DND-41 (cell line): ENCODE measurements at regions not wholly inside any gene's neighbourhood (a gene's known extent, or its start where the extent isn't known, plus 50 kb on each side); places are given as distances from the start of the nearest gene placed in this dataset.

Experiments
- ATAC-seq: fragments of 200-7000 bp; cut with Tn5 transposase; 3 replicates; pipeline ENCODE4 v1.9.1; 2021; ENCODE audit warnings: low read depth; ENCODE audit not compliant: insufficient read depth
- DNase-seq: peaks from one replicate; pipeline ENCODE4 v3.0.0-alpha.2; 2020
- H2AFZ ChIP-seq: 2 replicates; pipeline ENCODE4 v1.6.0; 2012; ENCODE audit warnings: low read depth, low read length
- H3K27ac ChIP-seq: 2 replicates; pipeline ENCODE4 v1.5.1; 2012; ENCODE audit warnings: low read length, inconsistent platforms
- H3K27me3 ChIP-seq: fragments of 200-600 bp; sonication (generic); 2 replicates; pipeline ENCODE4 v1.6.0; 2012; ENCODE audit warnings: low read length, mild to moderate bottlenecking, inconsistent platforms; ENCODE audit not compliant: insufficient read depth, poor library complexity
- H3K36me3 ChIP-seq: 2 replicates; pipeline ENCODE4 v1.5.1; 2012; ENCODE audit warnings: low read length, inconsistent platforms; ENCODE audit not compliant: insufficient read depth
- H3K4me1 ChIP-seq: 2 replicates; pipeline ENCODE4 v1.5.1; 2012; ENCODE audit warnings: mild to moderate bottlenecking, low read length; ENCODE audit not compliant: insufficient read depth
- H3K4me2 ChIP-seq: 2 replicates; pipeline ENCODE4 v1.6.0; 2012; ENCODE audit warnings: mild to moderate bottlenecking, moderate library complexity, low read length, inconsistent platforms; ENCODE audit not compliant: insufficient read depth
- H3K4me3 ChIP-seq, 2 experiments: fragments of 200-600 bp in 1 of 2; shearing (Covaris generic) in 1 of 2; 2 replicates each; pipeline ENCODE4 v1.5.1; 2012 to 2016; ENCODE audit warnings: inconsistent platforms in 2 of 2, low read length in 2 of 2, mild to moderate bottlenecking in 2 of 2, low read depth in 1 of 2, moderate library complexity in 1 of 2
- H3K79me2 ChIP-seq: 2 replicates; pipeline ENCODE4 v1.6.0; 2012; ENCODE audit warnings: low read length, inconsistent platforms; ENCODE audit not compliant: insufficient read depth
- H3K9ac ChIP-seq: 2 replicates; pipeline ENCODE4 v1.6.0; 2012; ENCODE audit warnings: low read depth, mild to moderate bottlenecking, inconsistent platforms, low read length, moderate library complexity
- H3K9me3 ChIP-seq: 2 replicates; pipeline ENCODE4 v1.5.1; 2012; ENCODE audit warnings: low read length, moderate library complexity, mild to moderate bottlenecking, inconsistent platforms; ENCODE audit not compliant: insufficient read depth, severe bottlenecking
- H4K20me1 ChIP-seq: 2 replicates; pipeline ENCODE4 v1.6.0; 2012; ENCODE audit warnings: low read length; ENCODE audit not compliant: insufficient read depth
- CTCF ChIP-seq: IDR thresholded peaks from 2 replicates; pipeline ENCODE4 v1.5.1; 2012; ENCODE audit warnings: borderline replicate concordance, low read length, moderate library complexity, mild to moderate bottlenecking; ENCODE audit not compliant: poor library complexity, severe bottlenecking; ENCODE audit errors: extremely low read depth
- EZH2 ChIP-seq: IDR thresholded peaks from 3 replicates; pipeline ENCODE4 v1.6.1; 2012; ENCODE audit warnings: borderline replicate concordance, low read depth, mild to moderate bottlenecking, moderate library complexity, low read length, inconsistent platforms; ENCODE audit not compliant: severe bottlenecking

GRCh38 chr7:56491636-56492425 lies 375.6 kb upstream of the NUPR2 start:
- H3K4me2 ChIP-seq = no peak overlapping the region
- peaks cover 40% of the 10 kb centered on the region for H3K9me3 ChIP-seq
- no peaks in the 10 kb centered on the region for H3K36me3 ChIP-seq
- no peaks in the 10 kb centered on the region for H3K27me3 ChIP-seq
- no peak overlapping the region for H2AFZ ChIP-seq
- no peak overlapping the region for H3K9ac ChIP-seq
- TF ChIP-seq CTCF (no peak), EZH2 (no peak)
- no peak overlapping the region for H3K27ac ChIP-seq
- no peak overlapping the region for H3K4me3 ChIP-seq
- DNase-seq (no peak), ATAC-seq (no peak)
- no peaks in the 10 kb centered on the region for H3K79me2 ChIP-seq
- H4K20me1 ChIP-seq = no peaks in the 10 kb centered on the region
- H3K4me1 ChIP-seq = no peaks in the 10 kb centered on the region

GRCh38 chr7:56483861-56484550 lies 367.8 kb upstream of the NUPR2 start:
- DNase-seq = no peak
- no peaks in the 10 kb centered on the region for H4K20me1 ChIP-seq
- H3K27ac ChIP-seq = no peak overlapping the region
- no peak overlapping the region for H2AFZ ChIP-seq
- H3K27me3 ChIP-seq = no peaks in the 10 kb centered on the region
- H3K9ac ChIP-seq = no peak overlapping the region
- no peaks in the 10 kb centered on the region for H3K4me1 ChIP-seq
- no peak overlapping the region for H3K4me2 ChIP-seq
- no peak overlapping the region for H3K4me3 ChIP-seq
- H3K79me2 ChIP-seq = no peaks in the 10 kb centered on the region
- TF ChIP-seq EZH2 (no peak), CTCF (no peak)
- peaks cover 40% of the 10 kb centered on the region for H3K9me3 ChIP-seq
- no peaks in the 10 kb centered on the region for H3K36me3 ChIP-seq
- ATAC-seq = no peak

GRCh38 chr7:56483153-56483552 lies 366.9 kb upstream of the NUPR2 start:
- no peak overlapping the region for H3K9ac ChIP-seq
- no peaks in the 10 kb centered on the region for H4K20me1 ChIP-seq
- H3K27me3 ChIP-seq = no peaks in the 10 kb centered on the region
- H3K79me2 ChIP-seq = no peaks in the 10 kb centered on the region
- H3K36me3 ChIP-seq = no peaks in the 10 kb centered on the region
- ATAC-seq = no peak
- DNase-seq = no peak
- H3K9me3 ChIP-seq = peaks cover 43% of the 10 kb centered on the region
- no peak overlapping the region for H3K4me3 ChIP-seq
- H3K4me2 ChIP-seq = no peak overlapping the region
- no peak overlapping the region for H2AFZ ChIP-seq
- H3K4me1 ChIP-seq = no peaks in the 10 kb centered on the region
- no peak overlapping the region for H3K27ac ChIP-seq
- TF ChIP-seq CTCF (no peak), EZH2 (no peak)
